GM18867 (cell line): ENCODE measurements at regions not wholly inside any gene's neighbourhood (a gene's known extent, or its start where the extent isn't known, plus 50 kb on each side); places are given as distances from the start of the nearest gene placed in this dataset.

Experiments
- ATAC-seq: cut with Tn5 transposase; IDR thresholded peaks from one replicate; pipeline ENCODE4 v1.9.1; 2021; ENCODE audit warnings: mild to moderate bottlenecking, moderate library complexity; ENCODE audit not compliant: unreplicated experiment

DNA sequence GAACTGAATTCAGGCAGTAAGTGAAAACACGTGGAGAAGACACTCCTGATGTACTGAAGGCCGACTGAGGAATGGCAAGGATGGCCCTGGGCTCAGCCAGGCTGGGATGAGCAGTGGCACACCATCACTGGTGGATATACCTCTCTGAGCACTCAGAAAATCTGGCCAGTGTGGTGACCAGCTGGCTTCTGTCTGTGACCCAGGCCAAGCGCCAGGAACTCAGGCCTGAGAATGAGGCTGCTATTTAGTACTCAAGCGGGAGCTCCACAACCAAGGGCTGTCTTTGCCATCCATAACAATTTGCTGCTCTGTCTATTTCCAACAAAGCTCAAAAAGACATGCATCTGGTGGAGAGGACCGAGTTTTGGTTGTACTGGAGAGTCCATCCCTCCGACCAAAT, 586.3 kb downstream of the BCL11B start:
- ATAC-seq, result no peak

DNA sequence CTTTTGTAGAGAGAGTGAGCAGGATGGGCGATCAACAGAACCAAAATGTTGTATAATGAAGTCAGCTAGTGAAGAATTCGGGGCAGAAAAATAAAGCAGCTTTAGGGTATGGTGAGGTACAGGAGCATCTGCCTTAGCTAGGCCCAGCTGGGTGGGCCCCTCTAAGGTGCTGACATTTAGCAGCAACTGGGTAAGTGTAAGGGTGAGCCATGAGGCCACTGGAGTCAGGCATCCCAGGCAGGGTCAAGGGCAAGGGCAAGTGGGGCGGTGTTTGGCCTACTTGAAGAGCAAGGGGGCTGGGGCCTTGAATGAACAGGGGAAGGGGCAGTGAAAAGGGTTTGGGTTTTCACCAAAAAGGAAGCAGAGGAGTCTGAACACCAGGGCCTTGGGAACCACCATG, 583.6 kb downstream of the BCL11B start:
- no peak for ATAC-seq

DNA sequence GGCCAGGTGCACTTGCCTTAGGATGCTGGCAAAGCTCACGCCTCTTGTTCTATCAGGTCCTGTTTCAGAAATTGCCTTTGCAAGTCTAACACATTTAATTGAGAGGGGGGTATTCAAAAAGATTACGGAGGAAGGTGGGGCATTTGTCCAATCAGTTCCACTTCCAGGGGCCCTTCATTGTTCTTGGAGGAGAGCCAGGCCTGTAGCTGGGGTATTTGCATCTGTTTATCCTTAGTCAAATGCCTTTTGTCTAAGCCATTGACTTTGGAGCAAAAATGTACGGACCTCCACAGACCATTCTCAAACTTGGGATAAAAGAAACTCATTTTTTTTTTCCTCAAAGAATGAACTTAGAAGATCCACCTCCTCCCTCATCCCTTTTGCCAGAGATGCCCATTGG, 582.0 kb downstream of the BCL11B start:
- ATAC-seq, result no peak

DNA sequence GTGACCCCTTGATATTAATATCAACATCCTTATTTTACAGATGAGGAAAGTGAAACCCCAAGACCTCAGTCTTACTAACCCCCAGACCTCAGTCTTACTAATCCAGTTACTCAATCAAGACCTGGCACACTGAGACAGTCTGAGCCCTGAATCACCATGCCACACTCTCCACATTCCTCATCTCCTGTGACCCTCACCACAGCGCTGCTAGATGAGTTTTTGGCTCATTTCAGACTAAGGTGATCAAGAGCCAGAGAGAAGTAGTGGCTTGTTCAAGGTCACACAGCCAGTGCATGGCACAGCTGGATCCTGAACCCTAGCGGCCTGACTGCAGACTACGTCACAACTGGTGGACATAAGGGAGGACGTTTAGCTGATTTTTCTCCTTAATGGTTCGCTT, 579.2 kb downstream of the BCL11B start:
- ATAC-seq, result no peak

DNA sequence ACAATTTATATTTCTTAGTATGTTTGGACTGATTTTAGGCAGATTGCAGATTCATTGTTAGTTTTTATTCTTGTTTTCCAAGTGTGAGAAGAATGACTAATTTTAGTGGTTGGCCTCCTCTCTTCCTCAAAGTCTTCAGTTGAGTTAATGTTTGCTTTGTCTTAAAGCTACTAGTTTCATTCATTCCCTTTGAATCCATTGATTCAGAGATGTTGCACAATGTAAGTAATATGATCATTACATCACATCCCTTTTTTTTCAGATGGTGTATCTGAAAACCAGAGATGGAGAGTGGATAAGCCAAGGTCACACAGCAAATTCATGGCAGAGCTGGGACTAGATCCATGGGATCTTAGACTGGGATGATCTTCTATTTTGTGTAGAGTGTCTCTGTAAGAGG, 577.5 kb downstream of the BCL11B start:
- ATAC-seq, result no peak

DNA sequence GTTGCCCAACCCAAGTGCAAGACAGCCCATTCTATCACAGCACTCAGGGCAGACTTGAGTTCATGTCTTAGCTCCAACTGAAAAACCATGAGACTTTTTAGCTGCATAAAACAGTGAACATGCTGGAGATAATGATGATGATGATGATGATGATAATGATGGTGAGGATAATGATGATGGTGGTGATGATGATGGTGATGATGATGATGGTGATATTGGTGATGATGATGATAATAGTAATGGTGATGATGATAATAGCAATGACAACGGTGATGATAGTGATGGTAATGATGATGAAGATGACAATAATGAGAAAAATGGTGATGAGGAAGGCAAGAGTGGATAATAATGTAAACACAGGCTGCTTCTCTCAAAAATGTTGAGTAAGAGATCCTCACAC, 576.2 kb downstream of the BCL11B start:
- ATAC-seq, result no peak

DNA sequence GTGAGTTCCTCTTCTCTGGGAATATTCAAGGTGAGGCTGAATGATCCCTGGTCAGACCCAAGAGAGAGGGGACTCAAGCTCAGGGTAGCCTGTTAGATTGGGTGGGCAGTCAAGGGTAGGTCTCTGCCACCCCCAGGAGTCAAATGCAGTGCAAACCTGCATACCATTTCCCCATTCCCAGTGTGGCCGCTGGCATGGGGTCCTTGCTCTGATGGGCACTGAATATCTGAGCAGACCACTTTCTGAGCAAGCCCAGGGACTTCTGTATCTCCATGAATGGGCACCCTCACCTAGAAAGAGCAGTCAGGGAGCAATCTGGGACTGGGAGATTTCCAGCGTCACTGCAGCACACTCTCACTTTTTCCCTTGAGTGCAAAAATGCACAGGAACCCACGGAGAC, 573.7 kb downstream of the BCL11B start:
- ATAC-seq, result no peak

DNA sequence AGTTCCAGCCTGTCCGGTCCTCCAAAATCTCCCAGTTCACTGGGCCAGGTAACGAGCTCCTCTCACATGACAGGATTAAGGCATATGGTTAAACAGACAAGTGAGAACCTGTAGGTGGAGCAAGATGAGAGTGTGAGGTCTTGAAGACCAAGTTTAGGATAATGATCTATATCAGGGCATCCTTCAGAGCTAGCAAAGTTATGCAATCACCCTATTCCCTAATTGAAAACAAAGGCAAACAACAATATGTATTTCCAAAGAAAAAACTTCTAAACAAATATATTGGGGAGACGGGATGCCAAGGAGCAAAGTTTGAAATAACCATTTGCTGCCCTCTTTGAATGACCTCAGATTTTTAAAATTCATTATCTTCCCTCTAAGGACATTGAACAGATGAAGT, 571.2 kb downstream of the BCL11B start:
- ATAC-seq, result no peak

DNA sequence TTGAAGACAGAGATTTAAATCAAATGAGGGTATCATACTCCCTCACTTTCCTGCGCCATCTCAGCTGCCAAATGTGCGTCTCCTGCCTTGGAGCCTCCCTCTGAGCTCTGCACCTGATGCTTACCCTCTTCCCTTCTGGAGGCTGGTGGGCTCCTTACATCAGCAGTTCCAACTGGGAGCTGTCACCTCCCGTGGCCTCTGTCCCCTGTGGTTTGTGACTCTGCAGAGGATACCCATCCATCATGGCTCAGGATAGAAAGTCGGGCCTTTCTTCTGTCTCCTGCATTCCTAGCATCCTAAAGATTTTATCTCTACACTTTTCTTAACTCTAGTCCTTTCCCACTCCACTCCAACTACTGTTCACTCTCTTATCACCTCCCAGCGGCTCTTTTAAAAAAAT, 570.6 kb downstream of the BCL11B start:
- ATAC-seq, result no peak

DNA sequence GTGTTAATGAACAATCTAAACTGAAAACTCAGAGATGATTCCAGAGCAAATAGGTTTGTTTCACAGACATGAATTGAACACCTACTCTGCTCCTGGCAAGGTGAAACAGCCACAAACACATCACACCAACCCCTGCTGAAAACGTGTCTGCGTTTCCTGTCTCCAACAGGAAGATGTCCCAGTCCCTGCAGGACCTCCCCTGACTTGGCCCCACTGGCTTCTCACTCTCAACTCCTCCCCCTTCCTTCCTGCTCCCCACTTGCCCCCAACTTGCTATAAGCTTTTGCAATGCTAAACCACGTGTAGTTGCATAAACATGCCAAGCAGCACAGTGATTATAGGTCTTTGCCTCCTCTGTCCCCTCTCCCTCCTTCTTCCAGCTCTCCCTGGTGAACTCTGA, 567.6 kb downstream of the BCL11B start:
- ATAC-seq, result no peak

DNA sequence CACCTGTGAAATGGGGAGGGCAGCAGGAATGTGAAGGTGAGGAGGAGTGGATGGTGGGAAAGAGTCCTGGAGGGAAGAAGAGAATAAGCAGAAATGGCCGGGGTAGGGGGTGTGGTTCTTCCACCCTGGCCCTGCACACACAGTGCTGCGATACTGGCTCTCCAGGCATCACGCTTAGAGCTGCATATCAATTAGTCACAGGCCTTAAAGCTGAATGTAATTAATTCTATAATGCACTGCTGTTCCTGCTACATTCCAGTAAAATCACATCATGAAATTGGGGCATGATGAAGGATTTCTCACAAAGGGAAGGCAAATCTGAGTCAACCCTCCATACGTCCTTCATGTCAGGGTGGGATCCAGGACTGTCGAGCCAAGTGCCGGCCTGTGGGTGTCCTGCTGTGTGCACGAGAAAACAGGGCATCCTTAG, 566.1 kb downstream of the BCL11B start:
- no peak for ATAC-seq

DNA sequence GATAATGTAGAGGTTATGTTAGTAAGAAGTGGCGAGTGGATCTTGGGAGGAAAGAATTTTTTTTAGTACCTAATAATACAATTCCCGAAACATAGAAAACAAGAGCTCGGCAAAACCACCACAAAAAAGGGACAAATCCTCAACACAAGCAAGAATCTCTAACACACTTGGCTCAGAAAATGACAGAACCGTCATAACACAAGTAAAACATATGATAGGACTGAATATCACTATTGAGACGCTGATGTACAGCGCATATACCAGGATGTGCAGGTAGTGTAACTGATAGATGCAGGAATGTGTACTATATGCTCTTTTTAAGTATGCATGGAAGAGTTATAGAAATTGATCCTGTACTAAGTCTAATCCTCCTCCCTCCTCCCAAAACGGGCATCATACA, 564.5 kb downstream of the BCL11B start:
- no peak for ATAC-seq

DNA sequence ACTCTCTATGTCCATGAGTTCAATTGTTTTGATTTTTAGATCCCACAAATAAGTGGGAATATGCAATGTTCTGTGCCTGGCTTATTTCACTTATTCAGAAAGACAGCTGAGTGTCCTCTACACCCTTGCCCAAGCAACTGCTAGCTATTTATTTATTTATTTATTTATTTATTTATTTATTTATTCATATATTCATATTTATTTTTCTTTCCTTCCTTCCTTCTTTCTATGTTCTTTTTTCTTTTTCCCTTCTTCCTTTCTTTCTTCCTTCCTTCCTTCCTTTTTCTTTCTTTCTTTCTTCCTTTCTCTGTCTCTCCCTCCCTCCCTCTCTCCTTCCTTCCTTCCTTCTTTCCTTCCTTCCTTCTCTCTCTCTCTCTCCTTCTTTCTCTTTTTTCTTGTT, 563.4 kb downstream of the BCL11B start:
- ATAC-seq, result no peak

DNA sequence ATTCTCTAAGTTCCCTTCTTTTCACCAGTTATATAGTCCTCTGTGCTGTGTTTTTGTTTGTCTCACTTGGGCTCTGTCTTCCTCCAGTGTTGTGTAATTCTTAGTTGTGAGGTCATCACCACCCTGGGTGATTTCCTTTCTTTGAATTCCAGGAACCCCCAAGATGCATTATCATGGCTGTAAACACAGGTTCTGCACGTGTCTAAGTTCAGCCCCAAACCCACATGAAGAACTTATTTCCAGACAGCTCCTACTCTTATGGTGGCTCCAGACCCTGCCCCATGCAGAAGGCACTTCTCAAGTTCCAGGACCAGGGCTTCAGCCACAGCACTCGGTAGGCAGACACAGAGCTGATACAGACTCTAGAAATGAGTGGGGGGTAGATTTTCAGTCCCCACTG, 560.5 kb downstream of the BCL11B start:
- ATAC-seq, result no peak

DNA sequence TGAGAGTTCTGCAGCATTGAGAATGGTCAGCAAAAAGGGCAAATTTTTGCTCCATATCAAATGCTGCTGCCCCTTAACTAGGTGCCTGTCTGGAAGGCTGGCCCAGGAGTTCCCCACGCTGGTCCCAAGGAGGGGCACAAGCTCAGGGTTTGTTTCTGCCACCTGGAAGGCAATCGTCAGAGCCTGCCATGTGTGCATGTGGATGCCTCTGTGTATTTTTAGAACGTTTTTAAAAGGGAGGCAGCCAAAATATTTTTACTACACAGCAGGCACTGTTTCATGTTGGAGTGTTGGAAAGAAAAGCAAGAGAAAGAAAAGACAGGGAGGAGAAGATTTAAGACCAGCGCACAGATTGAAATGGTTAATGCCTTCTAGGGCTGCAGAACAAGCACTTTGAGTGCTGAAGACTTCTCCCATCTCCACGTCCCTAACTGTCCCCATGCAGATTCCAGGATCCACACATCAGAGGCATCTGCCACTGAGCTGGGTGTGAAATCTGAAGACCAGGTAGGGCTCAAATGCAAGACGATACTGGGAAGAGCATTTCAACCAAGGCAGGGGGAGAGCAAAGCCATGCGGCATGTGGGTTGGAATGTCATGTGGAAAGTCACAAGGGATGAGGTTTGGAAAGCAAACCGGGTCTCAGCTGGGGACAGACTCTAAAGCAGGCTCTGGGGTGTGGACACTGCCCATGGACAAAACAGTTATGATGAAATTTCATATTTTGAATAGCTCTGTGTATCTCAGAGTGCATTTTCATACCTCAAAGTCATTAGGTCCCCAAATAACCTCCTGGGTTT, 557.2 kb downstream of the BCL11B start:
- ATAC-seq, result no peak

DNA sequence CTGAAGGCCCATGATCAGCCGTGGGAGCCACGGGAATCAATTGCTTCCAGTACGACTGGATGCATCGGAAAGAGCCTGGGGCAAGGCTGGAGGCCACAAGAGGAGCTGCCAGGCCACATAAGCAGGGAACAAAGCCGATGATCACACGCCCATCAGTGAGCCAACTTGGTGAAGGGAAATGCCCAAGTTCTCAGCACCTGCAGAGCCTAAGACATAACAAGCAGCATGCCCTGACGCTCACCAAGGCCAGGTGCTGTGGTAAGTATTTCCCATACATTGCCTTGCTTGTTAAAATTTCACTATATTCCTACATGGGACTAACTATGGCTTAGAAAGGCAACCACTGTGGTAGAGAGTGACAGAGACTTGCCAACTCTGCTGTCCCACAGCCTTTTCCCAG, 555.9 kb downstream of the BCL11B start:
- no peak for ATAC-seq

DNA sequence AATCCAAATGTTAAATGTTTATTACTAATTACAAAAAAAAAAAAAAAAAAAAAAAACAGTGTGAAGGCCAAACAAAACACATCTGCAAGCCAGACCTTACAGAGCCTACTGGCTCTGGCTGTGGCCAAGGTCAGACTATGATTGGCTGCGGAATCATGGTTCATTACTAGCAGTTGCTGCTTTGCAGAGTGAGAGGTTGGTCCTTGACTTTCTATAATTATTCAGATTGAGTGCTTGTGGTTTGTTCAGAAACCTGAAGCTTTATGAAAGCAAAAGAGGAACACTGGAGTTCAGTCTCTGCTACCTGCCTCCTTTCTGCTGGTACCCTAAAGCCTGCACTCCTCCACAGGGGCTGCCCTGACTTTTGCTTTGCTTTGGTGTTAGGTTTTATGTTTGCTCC, 550.9 kb downstream of the BCL11B start:
- ATAC-seq, result peak; percentile 86

DNA sequence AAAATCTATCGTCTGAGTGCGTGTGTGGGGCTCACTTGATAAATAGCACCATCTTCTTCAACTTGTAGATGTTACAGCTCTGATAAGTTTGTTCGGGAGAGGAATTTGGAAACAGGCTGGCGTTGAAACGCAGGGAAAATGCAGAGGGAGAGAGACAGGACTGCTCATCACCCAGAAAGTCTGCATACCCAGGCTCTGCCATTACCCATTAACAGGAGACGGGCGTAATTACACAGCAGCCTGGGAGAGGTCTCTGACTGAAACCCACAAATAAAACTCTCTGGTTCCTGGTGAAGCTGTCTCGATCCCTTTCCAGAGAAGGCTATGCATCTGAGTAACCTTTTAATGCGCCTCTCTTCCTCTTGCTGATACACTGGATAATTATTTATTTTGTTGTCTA, 547.3 kb downstream of the BCL11B start:
- ATAC-seq, result no peak

DNA sequence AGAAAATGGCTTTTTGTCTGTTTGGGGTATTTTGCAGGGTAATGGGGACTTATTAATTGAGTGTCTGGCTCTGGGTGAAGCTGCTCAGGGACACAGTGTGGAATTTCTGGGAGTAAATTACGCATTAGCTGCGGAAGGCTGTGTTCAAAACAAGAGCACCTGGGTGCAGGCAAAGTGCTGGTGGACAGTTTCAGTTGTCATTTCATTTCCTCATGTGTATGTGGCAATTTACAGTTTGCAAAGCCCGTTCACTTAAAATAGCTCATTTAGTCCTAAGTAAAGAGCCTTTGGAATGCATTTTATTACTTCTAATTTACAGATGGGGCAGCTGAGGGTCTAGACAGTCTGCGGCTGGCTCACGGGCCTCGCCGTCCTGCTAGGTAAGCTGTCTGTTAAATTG, 546.8 kb downstream of the BCL11B start:
- ATAC-seq, result no peak

DNA sequence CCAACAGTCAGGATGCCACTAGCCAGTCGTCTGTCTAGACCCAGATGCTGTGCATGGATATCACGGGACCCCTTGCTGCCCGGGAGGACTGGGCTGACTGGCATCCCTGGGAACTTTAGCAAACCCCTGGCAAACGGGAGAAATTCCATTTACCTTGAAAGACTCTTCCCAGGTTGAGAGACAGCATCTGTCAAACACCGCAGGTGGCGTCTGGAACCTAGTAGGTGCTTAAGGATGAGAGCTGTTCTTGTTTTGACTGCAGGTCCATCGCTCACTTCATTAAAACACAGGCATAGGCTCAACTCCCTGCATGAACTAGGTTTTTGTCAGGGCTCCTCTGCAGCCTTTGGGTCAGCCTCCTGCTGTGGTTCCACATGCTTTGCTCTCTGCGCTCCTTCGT, 546.3 kb downstream of the BCL11B start:
- ATAC-seq, result no peak

DNA sequence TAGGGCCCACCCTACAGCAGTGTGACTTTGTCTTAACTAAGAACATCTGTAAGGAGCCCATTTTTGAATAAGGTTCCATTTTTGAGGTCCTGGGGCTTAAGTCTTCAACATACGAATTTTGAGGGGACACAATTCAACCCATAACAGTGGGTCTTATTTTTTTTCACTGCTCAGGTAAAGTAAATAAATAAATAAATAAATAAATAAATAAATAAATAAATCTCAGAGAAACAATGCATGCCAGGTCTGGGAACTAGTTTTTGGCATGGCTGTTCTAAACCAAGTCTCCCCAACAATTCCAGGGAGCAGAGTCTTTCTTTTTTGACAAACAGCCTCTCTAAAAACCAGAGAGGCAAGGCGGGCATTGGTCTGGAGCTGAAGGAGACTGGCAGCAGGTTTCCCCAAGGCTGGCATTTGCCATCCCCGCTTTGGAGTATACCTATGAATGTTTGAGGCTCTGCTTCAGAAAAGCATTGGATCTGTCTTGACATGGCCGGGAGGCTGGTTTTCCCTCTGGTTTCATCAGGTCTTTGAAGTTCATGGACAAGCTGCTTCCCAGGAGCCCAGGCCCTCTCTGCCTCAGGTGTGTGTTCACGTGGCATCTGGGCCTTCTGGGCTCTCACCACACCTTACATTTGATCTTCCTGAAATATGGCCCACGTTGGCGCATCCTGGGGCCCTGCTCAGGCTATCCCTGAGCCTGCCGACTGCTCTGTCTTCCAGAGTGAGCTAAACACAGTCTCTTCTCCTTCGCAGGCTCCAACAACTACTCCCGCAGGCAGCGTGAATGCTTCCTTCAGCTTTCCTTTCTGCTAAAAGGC, 545.2 kb downstream of the BCL11B start:
- no peak for ATAC-seq

DNA sequence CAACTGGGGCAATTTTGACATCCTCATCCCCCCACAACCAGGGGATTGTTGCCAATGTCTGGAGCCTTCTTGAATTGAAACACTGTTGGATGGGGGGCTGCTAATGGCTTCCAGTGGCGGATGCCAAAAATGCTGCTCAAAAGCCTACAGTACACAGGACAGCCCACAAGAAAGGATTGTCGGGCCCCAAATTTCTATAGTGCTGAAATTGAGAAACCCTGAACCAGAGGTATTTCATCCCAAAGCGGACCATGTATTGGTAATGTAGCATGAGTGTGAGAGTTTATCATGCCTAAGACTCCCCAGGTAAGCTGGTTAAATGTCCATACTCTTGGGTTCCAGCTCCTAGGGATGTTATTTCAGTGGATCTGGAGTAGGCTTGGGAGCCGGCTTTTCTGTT, 544.0 kb downstream of the BCL11B start:
- ATAC-seq, result no peak
